SW 1271 (cell line): ENCODE measurements at regions not wholly inside any gene's neighbourhood (a gene's known extent, or its start where the extent isn't known, plus 50 kb on each side); places are given as distances from the start of the nearest gene placed in this dataset.
"Not testable (repeated sequence)": the region's sequence is repeated elsewhere in the genome, so short reads cannot be mapped to it uniquely, and the experiment has no call there.

Experiments used
- DNase-seq, 2 experiments: peaks; one replicate each; lab custom pipeline; 2025; lab: John Stamatoyannopoulos, UW

GRCh38 chr2:58441643-58442042 lies 200.5 kb upstream of the FANCL start:
- no peak for DNase-seq

GRCh38 chr2:58436872-58437271 lies 195.7 kb upstream of the FANCL start:
- no peak for DNase-seq

GRCh38 chr2:58435246-58435645 lies 194.1 kb upstream of the FANCL start:
- DNase-seq, result no peak

GRCh38 chr2:58434692-58435091 lies 193.6 kb upstream of the FANCL start:
- no peak for DNase-seq

GRCh38 chr2:58432491-58433170 lies 191.5 kb upstream of the FANCL start:
- DNase-seq, result no peak

- DNase-seq, result no peak
These were observed 188.1 kb upstream of the FANCL start for GRCh38 chr2:58429014-58429875.

- no peak for DNase-seq
These were observed 187.2 kb upstream of the FANCL start for GRCh38 chr2:58428096-58429013.

GRCh38 chr2:58427572-58428095 lies 186.5 kb upstream of the FANCL start:
- no peak for DNase-seq

GRCh38 chr2:58425368-58425767 lies 184.2 kb upstream of the FANCL start:
- DNase-seq, result no peak

GRCh38 chr2:58419983-58420382 lies 178.9 kb upstream of the FANCL start:
- no peak for DNase-seq

- DNase-seq, result no peak
These were observed 175.6 kb upstream of the FANCL start for GRCh38 chr2:58416696-58417095.

- DNase-seq, result no peak
These were observed 173.4 kb upstream of the FANCL start for GRCh38 chr2:58414506-58414905.

GRCh38 chr2:58410549-58410948 lies 169.4 kb upstream of the FANCL start:
- DNase-seq, result no peak

- DNase-seq, result no peak
These were observed 166.4 kb upstream of the FANCL start for GRCh38 chr2:58407487-58407886.

GRCh38 chr2:58405341-58405740 lies 164.2 kb upstream of the FANCL start:
- DNase-seq, result no peak

GRCh38 chr2:58401936-58402335 lies 160.8 kb upstream of the FANCL start:
- DNase-seq, result no peak

GRCh38 chr2:58398406-58398805 lies 157.3 kb upstream of the FANCL start:
- DNase-seq, result no peak

- DNase-seq, result no peak
These were observed 146.6 kb upstream of the FANCL start for GRCh38 chr2:58387701-58388100.

- DNase-seq, result not testable (repeated sequence)
These were observed 145.8 kb upstream of the FANCL start for GRCh38 chr2:58386904-58387303.

GRCh38 chr2:58378152-58378551 lies 137.0 kb upstream of the FANCL start:
- no peak for DNase-seq

- no peak for DNase-seq
These were observed 136.1 kb upstream of the FANCL start for GRCh38 chr2:58377181-58377580.

GRCh38 chr2:58376592-58376991 lies 135.5 kb upstream of the FANCL start:
- peak in 1 of 2 experiments; percentile 4 for DNase-seq
